ENCODE measurements at regions not wholly inside any gene's neighbourhood (a gene's known extent, or its start where the extent isn't known, plus 50 kb on each side); places are given as distances from the start of the nearest gene placed in this dataset.

DNA sequence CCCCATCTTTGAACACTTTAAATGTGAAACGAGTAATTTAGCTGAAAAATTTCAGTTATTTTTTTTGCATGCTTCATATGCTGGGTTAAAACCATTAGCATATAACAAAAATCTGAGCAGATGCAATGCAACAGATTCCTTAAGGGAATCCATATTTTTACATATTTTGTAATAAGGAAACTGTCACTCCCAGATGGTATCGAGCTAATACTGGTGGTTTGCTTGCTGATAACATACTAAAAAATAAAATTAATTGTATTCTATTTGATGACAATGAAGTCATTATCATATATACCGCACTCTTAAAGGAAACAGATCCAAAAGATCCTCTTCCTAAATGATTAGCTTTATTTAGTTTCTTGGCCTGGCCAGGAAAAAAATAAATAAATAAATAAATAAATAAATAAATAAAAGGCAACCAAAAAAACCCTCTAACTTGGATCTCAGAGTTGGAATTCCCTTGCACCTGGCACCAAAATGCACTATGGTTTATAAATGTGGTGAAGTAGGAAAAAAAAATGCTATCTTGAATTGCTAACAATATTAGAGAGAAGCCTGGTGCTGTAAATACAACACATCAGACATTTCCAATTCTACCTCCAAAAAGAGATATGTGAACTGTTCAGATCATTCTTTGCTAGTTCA lies 503.2 kb upstream of the ARRDC4 start:
- TF ChIP-seq, protein P1, sequence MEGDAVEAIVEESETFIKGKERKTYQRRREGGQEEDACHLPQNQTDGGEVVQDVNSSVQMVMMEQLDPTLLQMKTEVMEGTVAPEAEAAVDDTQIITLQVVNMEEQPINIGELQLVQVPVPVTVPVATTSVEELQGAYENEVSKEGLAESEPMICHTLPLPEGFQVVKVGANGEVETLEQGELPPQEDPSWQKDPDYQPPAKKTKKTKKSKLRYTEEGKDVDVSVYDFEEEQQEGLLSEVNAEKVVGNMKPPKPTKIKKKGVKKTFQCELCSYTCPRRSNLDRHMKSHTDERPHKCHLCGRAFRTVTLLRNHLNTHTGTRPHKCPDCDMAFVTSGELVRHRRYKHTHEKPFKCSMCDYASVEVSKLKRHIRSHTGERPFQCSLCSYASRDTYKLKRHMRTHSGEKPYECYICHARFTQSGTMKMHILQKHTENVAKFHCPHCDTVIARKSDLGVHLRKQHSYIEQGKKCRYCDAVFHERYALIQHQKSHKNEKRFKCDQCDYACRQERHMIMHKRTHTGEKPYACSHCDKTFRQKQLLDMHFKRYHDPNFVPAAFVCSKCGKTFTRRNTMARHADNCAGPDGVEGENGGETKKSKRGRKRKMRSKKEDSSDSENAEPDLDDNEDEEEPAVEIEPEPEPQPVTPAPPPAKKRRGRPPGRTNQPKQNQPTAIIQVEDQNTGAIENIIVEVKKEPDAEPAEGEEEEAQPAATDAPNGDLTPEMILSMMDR (IDR thresholded peaks at IDR 0.05; ENCODE audit: borderline replicate concordance, control extremely low read depth, extremely low read depth, insufficient read depth, missing control alignments) = no peak

DNA sequence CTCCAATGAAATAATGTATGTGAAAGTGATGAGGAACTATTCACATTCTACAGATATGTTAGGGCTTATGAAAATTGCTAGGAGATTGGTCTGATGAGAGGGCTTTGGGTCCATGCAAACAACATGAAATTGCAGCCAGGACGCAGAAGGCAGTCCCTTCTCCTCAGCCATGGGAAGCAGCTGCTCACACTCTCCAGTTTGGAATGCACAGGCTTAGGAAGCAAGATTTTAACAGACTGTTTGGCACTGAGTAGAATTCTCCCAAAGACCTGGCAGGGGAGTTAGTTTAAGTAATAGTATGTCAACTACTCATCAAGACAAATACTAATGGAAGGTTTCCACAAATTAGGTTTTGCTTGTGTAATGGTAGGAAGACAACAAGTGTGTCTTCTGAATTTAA lies 500.7 kb upstream of the ARRDC4 start:
- TF ChIP-seq, protein P1 (IDR thresholded peaks at IDR 0.05; ENCODE audit: borderline replicate concordance, control extremely low read depth, extremely low read depth, insufficient read depth, missing control alignments) = no peak
- DNase-seq (ENCODE audit: low spot score) = no peak
- in situ Hi-C loops (cut with MboI; ENCODE audit: low sequenced_read_pairs, unreplicated experiment) = no loop called here

More for the DNA sequence above, 503.2 kb upstream of the ARRDC4 start:
- in situ Hi-C loops (cut with MboI; ENCODE audit: low sequenced_read_pairs, unreplicated experiment) = no loop called here
- no peak for DNase-seq (ENCODE audit: low spot score)

DNA sequence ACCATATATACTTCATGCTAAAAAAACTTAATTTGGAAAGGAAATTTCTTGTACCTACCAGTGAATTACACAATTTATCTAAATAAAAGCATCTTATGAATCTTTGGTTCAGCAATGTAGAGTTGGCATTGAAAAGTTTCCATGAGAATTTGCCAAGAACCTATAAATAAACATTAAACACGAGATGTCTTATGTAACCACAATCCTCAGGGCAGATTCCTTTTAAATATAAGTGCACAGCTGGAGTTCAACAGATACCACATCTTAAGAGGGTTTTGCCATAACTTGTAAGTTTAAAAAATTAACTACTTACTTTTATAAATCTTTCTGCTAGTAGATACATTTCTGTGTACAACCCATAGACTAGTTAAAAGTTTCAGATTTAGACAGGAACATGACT lies 499.3 kb upstream of the ARRDC4 start:
- in situ Hi-C loops (cut with MboI; ENCODE audit: low sequenced_read_pairs, unreplicated experiment) = no loop called here
- DNase-seq (ENCODE audit: low spot score) = no peak
- TF ChIP-seq, protein P1 (IDR thresholded peaks at IDR 0.05; ENCODE audit: borderline replicate concordance, control extremely low read depth, extremely low read depth, insufficient read depth, missing control alignments) = no peak

DNA sequence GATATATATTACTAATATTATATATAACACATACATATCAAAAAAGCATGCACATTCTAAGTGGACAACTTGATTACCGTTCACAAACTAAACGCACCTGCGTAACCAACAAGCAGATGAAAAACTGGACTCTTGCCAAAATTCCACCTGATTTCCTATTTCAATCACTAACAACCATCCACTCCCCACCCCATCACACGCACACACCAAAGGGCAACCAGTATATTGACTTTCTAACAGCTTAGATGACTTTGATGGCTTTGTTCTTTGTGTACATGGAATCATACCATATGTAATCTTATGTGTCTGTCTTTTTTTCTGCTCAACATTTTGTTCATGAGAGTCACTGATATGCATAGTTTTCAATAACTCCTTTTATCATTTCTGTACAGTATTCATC lies 496.8 kb upstream of the ARRDC4 start:
- in situ Hi-C loops (cut with MboI; ENCODE audit: low sequenced_read_pairs, unreplicated experiment) = no loop called here
- TF ChIP-seq, protein P1 (IDR thresholded peaks at IDR 0.05; ENCODE audit: borderline replicate concordance, control extremely low read depth, extremely low read depth, insufficient read depth, missing control alignments) = no peak
- DNase-seq (ENCODE audit: low spot score) = no peak

DNA sequence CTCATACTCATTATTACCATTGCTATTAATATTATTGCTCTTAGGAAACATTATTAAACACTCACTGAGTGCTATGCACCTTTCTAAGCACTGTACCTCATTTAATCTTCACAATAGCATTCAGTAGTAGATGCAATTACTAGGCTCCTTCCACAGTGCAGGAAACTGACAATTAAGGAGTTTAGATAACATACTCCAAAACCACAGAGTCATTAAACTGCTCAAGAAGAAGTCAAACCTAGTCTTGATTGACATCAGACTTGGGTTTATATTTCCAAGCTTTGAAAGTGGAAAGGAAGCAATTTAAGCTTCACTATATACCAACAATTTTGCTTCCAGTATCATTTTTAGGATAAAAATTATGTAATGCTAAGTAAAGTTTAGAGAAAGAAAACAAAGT lies 490.1 kb upstream of the ARRDC4 start:
- in situ Hi-C loops (cut with MboI; ENCODE audit: low sequenced_read_pairs, unreplicated experiment) = no loop called here

DNA sequence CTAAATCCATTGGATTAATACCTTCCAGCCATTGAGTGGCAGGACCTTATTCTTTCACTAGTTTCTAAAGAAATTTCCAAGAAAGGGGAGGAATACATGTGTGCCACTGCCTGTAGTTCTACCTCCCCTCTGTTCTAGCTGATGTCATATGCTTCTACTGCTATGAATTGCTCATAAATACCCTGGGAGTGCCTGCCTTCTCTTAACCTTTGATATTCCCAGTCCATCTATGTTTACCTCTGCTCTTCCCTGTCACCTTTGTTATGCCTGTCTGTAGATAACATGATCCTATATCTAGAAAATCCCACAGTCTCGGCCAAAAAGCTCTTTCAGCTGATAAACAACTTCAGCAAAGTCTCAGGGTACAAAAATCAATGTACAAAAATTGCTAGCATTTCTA lies 486.9 kb upstream of the ARRDC4 start:
- DNase-seq (ENCODE audit: low spot score) = no peak
- TF ChIP-seq, protein P1 (IDR thresholded peaks at IDR 0.05; ENCODE audit: borderline replicate concordance, control extremely low read depth, extremely low read depth, insufficient read depth, missing control alignments) = no peak
- in situ Hi-C loops (cut with MboI; ENCODE audit: low sequenced_read_pairs, unreplicated experiment) = no loop called here

More for the DNA sequence above, 490.1 kb upstream of the ARRDC4 start:
- TF ChIP-seq, protein P1 (IDR thresholded peaks at IDR 0.05; ENCODE audit: borderline replicate concordance, control extremely low read depth, extremely low read depth, insufficient read depth, missing control alignments) = no peak
- DNase-seq (ENCODE audit: low spot score) = no peak

Measured in GM13976 (cell line).